H1 (cell line): ENCODE measurements at regions not wholly inside any gene's neighbourhood (a gene's known extent, or its start where the extent isn't known, plus 50 kb on each side); places are given as distances from the start of the nearest gene placed in this dataset.

Experiments used
- CTCF ChIA-PET: fragments of 300-600 bp; sonication (Branson Sonifier 250); formaldehyde crosslinking; loops from one replicate; lab custom pipeline; 2021; ENCODE audit not compliant: partially characterized antibody; lab: Charles Lee
- POLR2A ChIA-PET: fragments of 300-600 bp; sonication (Branson Sonifier 250); formaldehyde crosslinking; loops from one replicate; lab custom pipeline; 2021; ENCODE audit warnings: inconsistent platforms; ENCODE audit not compliant: partially characterized antibody; lab: Charles Lee
- DNase-seq, 2 experiments: peaks; one replicate each; pipeline versions ENCODE4 v3.0.0 to v3.0.0-alpha.2; 2010 to 2022; ENCODE audit warnings: low spot score in 2 of 2, low read depth in 1 of 2, mixed read lengths in 1 of 2
- FAIRE-seq: peaks from 2 replicates; lab custom pipeline; 2011; peaks lifted over from hg19 to GRCh38; lab: Jason Lieb, UNC
- H2AFZ ChIP-seq: 2 replicates; pipeline ENCODE4 v1.8.1; 2012; ENCODE audit warnings: low read length, inconsistent platforms
- H2AK5ac ChIP-seq: 2 replicates; pipeline ENCODE4 v1.6.1; 2013; ENCODE audit warnings: low read depth, low read length
- H2BK120ac ChIP-seq: replicated peaks from 2 replicates; pipeline ENCODE3; 2013; ENCODE audit warnings: low read depth, low read length, inconsistent platforms
- H2BK12ac ChIP-seq: 2 replicates; pipeline ENCODE4 v1.6.1; 2013; ENCODE audit warnings: low read depth, low read length
- H2BK15ac ChIP-seq: 2 replicates; pipeline ENCODE4 v1.6.1; 2013; ENCODE audit warnings: low read length
- H2BK20ac ChIP-seq: 2 replicates; pipeline ENCODE4 v1.6.1; 2013; ENCODE audit warnings: low read length
- H2BK5ac ChIP-seq: 2 replicates; pipeline ENCODE4 v1.6.1; 2013; ENCODE audit warnings: low read depth, low read length
- H3K14ac ChIP-seq: 2 replicates; pipeline ENCODE4 v1.6.1; 2013; ENCODE audit warnings: inconsistent platforms; ENCODE audit not compliant: insufficient read length
- H3K18ac ChIP-seq: 2 replicates; pipeline ENCODE4 v1.6.1; 2013; ENCODE audit warnings: low read length; ENCODE audit errors: extremely low read depth
- H3K23ac ChIP-seq: 2 replicates; pipeline ENCODE4 v1.6.1; 2013; ENCODE audit warnings: inconsistent platforms; ENCODE audit not compliant: insufficient read length
- H3K23me2 ChIP-seq: 2 replicates; pipeline ENCODE4 v1.6.1; 2013; ENCODE audit warnings: low read depth, low read length
- H3K27ac ChIP-seq: 2 replicates; pipeline ENCODE4 v1.6.1; 2011; ENCODE audit warnings: low read depth, low read length, inconsistent platforms
- H3K27me3 ChIP-seq, 4 experiments: replicated peaks in 1 of 4; 1 replicate in 1 of 4; 2 replicates in 3 of 4; pipeline versions ENCODE4 v1.6.1 to v1.8.1; 2011 to 2013; ENCODE audit warnings: low read length in 3 of 4, mild to moderate bottlenecking in 3 of 4, inconsistent platforms in 2 of 4, mixed read lengths in 2 of 4, moderate library complexity in 1 of 4; ENCODE audit not compliant: control insufficient read depth in 3 of 4, insufficient read depth in 3 of 4; ENCODE audit errors: extremely low read depth in 1 of 4
- H3K36me3 ChIP-seq, 4 experiments: 2 replicates each; pipeline versions ENCODE4 v1.6.1 to v1.8.1; 2011 to 2013; ENCODE audit warnings: mild to moderate bottlenecking in 4 of 4, low read length in 3 of 4, moderate library complexity in 2 of 4, control low read depth in 1 of 4, inconsistent platforms in 1 of 4; ENCODE audit not compliant: insufficient read depth in 4 of 4, control insufficient read depth in 2 of 4
- H3K4ac ChIP-seq: replicated peaks from 2 replicates; pipeline ENCODE3; 2013; ENCODE audit warnings: low read length, low read depth, mixed read lengths, inconsistent platforms; ENCODE audit not compliant: insufficient read length
- H3K4me1 ChIP-seq, 4 experiments: replicated peaks in 1 of 4; 1 replicate in 1 of 4; 2 replicates in 3 of 4; pipeline versions ENCODE4 v1.6.1 to v1.8.1; 2011 to 2013; ENCODE audit warnings: low read length in 3 of 4, inconsistent platforms in 2 of 4, mixed read lengths in 1 of 4; ENCODE audit not compliant: insufficient read depth in 4 of 4, control insufficient read depth in 3 of 4
- H3K4me2 ChIP-seq, 2 experiments: 2 replicates each; pipeline versions ENCODE4 v1.6.1 to v1.8.1; 2011 to 2013; ENCODE audit warnings: low read depth in 2 of 2, low read length in 2 of 2, control low read depth in 1 of 2, inconsistent platforms in 1 of 2, mild to moderate bottlenecking in 1 of 2; ENCODE audit not compliant: insufficient read depth in 1 of 2
- H3K4me3 ChIP-seq, 4 experiments: fragments of 200-600, 300-600 bp in 1 of 4; sonication (generic), shearing (Covaris generic), sonication (Bioruptor Twin) in 1 of 4; 2 replicates each; pipeline versions ENCODE4 v1.5.1 to v1.8.1; 2011 to 2016; ENCODE audit warnings: low read length in 4 of 4, low read depth in 3 of 4, control low read depth in 2 of 4, inconsistent platforms in 2 of 4, mild to moderate bottlenecking in 2 of 4, mixed read lengths in 1 of 4, moderate library complexity in 1 of 4; ENCODE audit not compliant: insufficient read depth in 2 of 4; ENCODE audit errors: extremely low read depth in 1 of 4
- H3K56ac ChIP-seq: replicated peaks from 2 replicates; pipeline ENCODE3; 2013; ENCODE audit warnings: low read depth, mild to moderate bottlenecking, mixed read lengths, low read length, inconsistent platforms; ENCODE audit not compliant: insufficient read length
- H3K79me1 ChIP-seq: 2 replicates; pipeline ENCODE4 v1.6.1; 2013; ENCODE audit warnings: low read depth, low read length, control low read depth
- H3K79me2 ChIP-seq, 2 experiments: 2 replicates each; pipeline versions ENCODE4 v1.6.1 to v1.8.1; 2012 to 2013; ENCODE audit warnings: low read length in 2 of 2, mild to moderate bottlenecking in 2 of 2, inconsistent platforms in 1 of 2; ENCODE audit not compliant: insufficient read depth in 2 of 2, control insufficient read depth in 1 of 2
- H3K9ac ChIP-seq, 4 experiments: replicated peaks in 1 of 4; 1 replicate in 1 of 4; 2 replicates in 3 of 4; pipeline versions ENCODE4 v1.6.1 to v1.8.1; 2011 to 2013; ENCODE audit warnings: low read depth in 3 of 4, low read length in 3 of 4, control low read depth in 2 of 4, mild to moderate bottlenecking in 2 of 4, moderate library complexity in 2 of 4, inconsistent platforms in 1 of 4; ENCODE audit errors: extremely low read depth in 1 of 4
- H3K9me3 ChIP-seq, 2 experiments: 2 replicates each; pipeline versions ENCODE4 v1.6.1 to v1.8.1; 2012 to 2013; ENCODE audit warnings: mild to moderate bottlenecking in 2 of 2, moderate library complexity in 2 of 2, control low read depth in 1 of 2, inconsistent platforms in 1 of 2, low read depth in 1 of 2, low read length in 1 of 2, mixed read lengths in 1 of 2; ENCODE audit not compliant: insufficient read depth in 2 of 2
- H4K20me1 ChIP-seq, 2 experiments: replicated peaks in 1 of 2; 2 replicates each; pipeline versions ENCODE3 to v1.8.1; 2011 to 2013; ENCODE audit warnings: inconsistent platforms in 2 of 2, low read length in 2 of 2, mild to moderate bottlenecking in 1 of 2; ENCODE audit not compliant: insufficient read depth in 2 of 2, control insufficient read depth in 1 of 2
- H4K5ac ChIP-seq: 2 replicates; pipeline ENCODE4 v1.6.1; 2013; ENCODE audit warnings: low read length, low read depth, mixed read lengths, inconsistent platforms; ENCODE audit not compliant: insufficient read length
- H4K8ac ChIP-seq: 2 replicates; pipeline ENCODE4 v1.8.0; 2013; ENCODE audit warnings: mild to moderate bottlenecking, moderate library complexity, low read length, inconsistent platforms; ENCODE audit not compliant: insufficient read depth; ENCODE audit errors: extremely low read depth
- H4K91ac ChIP-seq: replicated peaks from 2 replicates; pipeline ENCODE3; 2013; ENCODE audit warnings: low read length, mixed read lengths, inconsistent platforms; ENCODE audit not compliant: insufficient read length
- ASH2L ChIP-seq: fragments of 200-600, 300-600 bp; sonication (generic); IDR thresholded peaks from one replicate; pipeline ENCODE4 v1.7.1; 2017; ENCODE audit warnings: low read length
- RXRA ChIP-seq: IDR thresholded peaks from 2 replicates; pipeline ENCODE4 v1.6.1; 2011; ENCODE audit warnings: low read depth, mild to moderate bottlenecking, low read length, moderate library complexity; ENCODE audit not compliant: insufficient read depth

GRCh38 chr1:190832511-190832910, 354.8 kb upstream of the BRINP3 start:
- H2BK12ac ChIP-seq, result no peak overlapping the region
- no peaks in the 10 kb centered on the region for H4K20me1 ChIP-seq
- no peaks in the 10 kb centered on the region for H3K79me2 ChIP-seq
- FAIRE-seq, result no peak
- H3K14ac ChIP-seq, result no peak overlapping the region
- H3K23me2 ChIP-seq, result no peaks in the 10 kb centered on the region
- H2BK120ac ChIP-seq, result no peak overlapping the region
- H3K4me3 ChIP-seq, result no peak overlapping the region
- no peaks in the 10 kb centered on the region for H3K79me1 ChIP-seq
- no peak overlapping the region for H4K91ac ChIP-seq
- no peak overlapping the region; the same call in 1 of the 2 replicates for H2AFZ ChIP-seq
- DNase-seq, result no peak
- no peak overlapping the region for H3K4ac ChIP-seq
- H3K27me3 ChIP-seq, result no peaks in the 10 kb centered on the region
- H3K4me1 ChIP-seq, result no peaks in the 10 kb centered on the region
- H3K27ac ChIP-seq, result no peak overlapping the region
- H3K18ac ChIP-seq, result no peak overlapping the region
- ChIA-PET POLR2A (no interaction called here), CTCF (no interaction called here)
- H3K9ac ChIP-seq, result no peak overlapping the region
- H3K23ac ChIP-seq, result no peak overlapping the region
- no peak overlapping the region for H4K5ac ChIP-seq
- H2BK20ac ChIP-seq, result no peak overlapping the region
- no peak overlapping the region for H2BK15ac ChIP-seq
- H3K36me3 ChIP-seq, result no peaks in the 10 kb centered on the region
- no peak overlapping the region for H2AK5ac ChIP-seq
- no peak for TF ChIP-seq ASH2L
- TF ChIP-seq RXRA, result no peak
- no peak overlapping the region for H3K56ac ChIP-seq
- H3K4me2 ChIP-seq, result no peak overlapping the region
- H3K9me3 ChIP-seq, result no peaks in the 10 kb centered on the region
- H2BK5ac ChIP-seq, result no peak overlapping the region
- H4K8ac ChIP-seq, result no peak overlapping the region
